ENCODE measurements at regions not wholly inside any gene's neighbourhood (a gene's known extent, or its start where the extent isn't known, plus 50 kb on each side); places are given as distances from the start of the nearest gene placed in this dataset.

- TF ChIP-seq POLR2AphosphoS5 (IDR thresholded peaks at IDR 0.05): no peak
- TF ChIP-seq CTCF (IDR thresholded peaks at IDR 0.05): no peak
- no peak for TF ChIP-seq POLR2A (IDR thresholded peaks at IDR 0.05)
These were observed 243.1 kb upstream of the CCDC179 start for GRCh38 chr11:23103416-23103815.

All from stomach (tissue), 4 donors.